HepG2 (cell line): ENCODE measurements at regions not wholly inside any gene's neighbourhood (a gene's known extent, or its start where the extent isn't known, plus 50 kb on each side); places are given as distances from the start of the nearest gene placed in this dataset.

ENCODE experiments used
- ATAC-seq: fragments of 200-7000 bp; cut with Tn5 transposase; 3 replicates; pipeline ENCODE4 v1.9.1; 2020; ENCODE audit warnings: mild to moderate bottlenecking, moderate library complexity
- BruUV-seq: library from RNA; stranded (reverse); fragments of 400-500 nt; replicated peaks from 2 replicates; lab custom pipeline; 2021; lab: Mats Ljungman, UMichigan
- CTCF ChIA-PET: fragments of 300-600 bp; formaldehyde crosslinking; extraction: SDS; loops from one replicate; lab custom pipeline; 2021; ENCODE audit warnings: low total read pairs, inconsistent platforms, low intra/inter-chr PET ratio; lab: Yijun Ruan, JAX
- POLR2A ChIA-PET: fragments of 350-600 bp; sonication (Branson Sonifier 250); formaldehyde crosslinking; loops from one replicate; lab custom pipeline; 2020; ENCODE audit warnings: antibody characterized with exemption, inconsistent platforms; lab: Yijun Ruan, JAX
- DNase-seq: peaks from one replicate; pipeline ENCODE4 v3.0.0-alpha.2; 2015; ENCODE audit warnings: low spot score
- FAIRE-seq: peaks from 3 replicates; lab custom pipeline; 2011; peaks lifted over from hg19 to GRCh38; lab: Jason Lieb, UNC
- H2AFZ ChIP-seq: one replicate; pipeline ENCODE4 v1.6.1; 2011; ENCODE audit warnings: low read length, inconsistent platforms
- H3K27ac ChIP-seq: fragments of 300-600 bp; 3 replicates; pipeline ENCODE4 v1.8.0; 2011; ENCODE audit warnings: mixed run types, mild to moderate bottlenecking, mixed read lengths, low read length, inconsistent platforms; ENCODE audit not compliant: insufficient read depth; ENCODE audit errors: extremely low read length
- H3K27me3 ChIP-seq, 2 experiments: fragments of 200-600 bp in 1 of 2; 2 replicates in 1 of 2; 3 replicates in 1 of 2; pipeline versions ENCODE4 v1.6.0 to v1.8.0; 2011; ENCODE audit warnings: low read length in 2 of 2, mild to moderate bottlenecking in 2 of 2, moderate library complexity in 2 of 2, inconsistent platforms in 1 of 2; ENCODE audit not compliant: insufficient read depth in 2 of 2, control insufficient read depth in 1 of 2
- H3K36me3 ChIP-seq, 2 experiments: fragments of 200-600 bp in 1 of 2; replicated peaks in 1 of 2; 2 replicates in 1 of 2; 3 replicates in 1 of 2; pipeline versions ENCODE4 v1.5.1 to v1.8.0; 2011; ENCODE audit warnings: low read length in 2 of 2, inconsistent platforms in 1 of 2; ENCODE audit not compliant: insufficient read depth in 2 of 2, control insufficient read depth in 1 of 2
- H3K4me1 ChIP-seq: 2 replicates; pipeline ENCODE4 v1.5.1; 2012; ENCODE audit warnings: low read length, inconsistent platforms; ENCODE audit not compliant: insufficient read depth
- H3K4me2 ChIP-seq: 2 replicates; pipeline ENCODE4 v1.6.0; 2011; ENCODE audit warnings: low read depth, low read length, inconsistent platforms
- H3K4me3 ChIP-seq, 3 experiments: fragments of 200-600 bp in 1 of 3; sonication (generic), shearing (Covaris generic) in 1 of 3; replicated peaks in 1 of 3; 2 replicates each; pipeline ENCODE4 v1.5.1; 2011 to 2016; ENCODE audit warnings: low read length in 3 of 3, inconsistent platforms in 2 of 3, low read depth in 2 of 3, mild to moderate bottlenecking in 2 of 3, control low read depth in 1 of 3, mixed read lengths in 1 of 3; ENCODE audit not compliant: insufficient read depth in 1 of 3
- H3K79me2 ChIP-seq: one replicate; pipeline ENCODE4 v1.6.1; 2011; ENCODE audit warnings: low read length, inconsistent platforms; ENCODE audit not compliant: insufficient read depth
- H3K9ac ChIP-seq: 2 replicates; pipeline ENCODE4 v1.6.0; 2011; ENCODE audit warnings: mild to moderate bottlenecking, low read depth, low read length, inconsistent platforms; ENCODE audit not compliant: insufficient read depth
- H3K9me3 ChIP-seq: 2 replicates; pipeline ENCODE4 v1.5.1; 2012; ENCODE audit warnings: mild to moderate bottlenecking, low read length
- H4K20me1 ChIP-seq: 2 replicates; pipeline ENCODE4 v1.6.0; 2011; ENCODE audit warnings: inconsistent platforms, mild to moderate bottlenecking, low read length, moderate library complexity; ENCODE audit not compliant: insufficient read depth
- STAT5B ChIP-seq: sonication (generic); formaldehyde crosslinking; IDR thresholded peaks from 2 replicates; pipeline ENCODE4 v1.4.0; 2020; ENCODE audit warnings: missing genetic modification reagents
- THAP11 ChIP-seq: IDR thresholded peaks from 2 replicates; pipeline ENCODE4 v1.6.1; 2016; ENCODE audit warnings: missing biosample characterization, missing genetic modification reagents
- ZNF552 ChIP-seq: sonication (generic); formaldehyde crosslinking; IDR thresholded peaks from 2 replicates; pipeline ENCODE4 v1.9.0; 2022; ENCODE audit warnings: missing genetic modification reagents, mild to moderate bottlenecking, borderline replicate concordance
- ZSCAN9 ChIP-seq: IDR thresholded peaks from 2 replicates; pipeline ENCODE4 v1.6.1; 2016; ENCODE audit warnings: borderline replicate concordance
- WGBS: methylation state at CpG from one replicate; pipeline ENCODE4 v1.1.6; 2017; ENCODE audit warnings: low lambda C conversion rate; 5-methylcytosine and 5-hydroxymethylcytosine counted together
- in situ Hi-C: cut with HindIII; loops from 2 replicates; pipeline ENCODE4 v1.10.0; 2017; ENCODE audit warnings: low pct_unique_long_range_greater_than_20kb; ENCODE audit not compliant: extremely low pct_ligation_motif_present
- intact Hi-C: fragments of 100-400 bp; cut with micrococcal nuclease; formaldehyde crosslinking; loops from one replicate; pipeline ENCODE4 v1.10.0; 2022; ENCODE audit not compliant: unreplicated experiment
- TF ChIP-seq, protein P1 (sequence below): sonication (generic); formaldehyde crosslinking; IDR thresholded peaks from 2 replicates; pipeline ENCODE4 v1.4.0; 2020; ENCODE audit warnings: missing genetic modification reagents

DNA sequence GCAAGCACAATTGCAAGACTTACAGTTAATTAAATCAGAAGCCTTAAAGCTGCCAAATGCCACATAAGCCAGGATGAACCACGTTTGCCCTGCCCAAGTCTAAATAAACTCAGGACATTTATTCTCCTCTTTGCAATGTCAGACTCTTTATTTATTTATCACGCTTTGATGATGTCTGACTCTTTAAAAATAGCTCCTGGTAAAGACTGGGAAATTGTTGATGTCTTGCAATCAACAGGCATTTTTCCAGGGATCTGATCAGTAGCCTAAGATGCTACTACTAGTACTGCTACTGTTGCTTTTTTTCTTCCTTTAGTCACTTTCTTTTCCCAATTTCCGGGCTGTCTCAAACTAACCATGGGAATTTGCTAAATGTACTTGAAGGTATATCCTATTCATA, 365.8 kb upstream of the MARCKS start:
- no peak for DNase-seq
- no peaks in the 10 kb centered on the region for H3K27me3 ChIP-seq
- H3K4me2 ChIP-seq, result no peak overlapping the region
- peaks cover under 1% of the 10 kb centered on the region; the same call in 1 of the 2 replicates for H3K4me1 ChIP-seq
- no peaks in the 10 kb centered on the region for H3K9me3 ChIP-seq
- no peak for TF ChIP-seq THAP11
- TF ChIP-seq, all 625 proteins: peak for 0
- H3K9ac ChIP-seq, result no peak overlapping the region
- H3K4me3 ChIP-seq, result no peak overlapping the region
- BruUV-seq, result no TSS peak
- POLR2A ChIA-PET, result no interaction called here
- H2AFZ ChIP-seq, result no peak overlapping the region
- no peaks in the 10 kb centered on the region for H3K79me2 ChIP-seq
- CTCF ChIA-PET, result no interaction called here
- H3K36me3 ChIP-seq, result no peaks in the 10 kb centered on the region
- H4K20me1 ChIP-seq, result no peaks in the 10 kb centered on the region
- WGBS, result 54% methylated on average over 3 of the region's 3 CpGs
- in situ Hi-C loops, result no loop called here
- no peak overlapping the region for H3K27ac ChIP-seq
- ATAC-seq (no peak), FAIRE-seq (no peak)
- intact Hi-C loops, result no loop called here

DNA sequence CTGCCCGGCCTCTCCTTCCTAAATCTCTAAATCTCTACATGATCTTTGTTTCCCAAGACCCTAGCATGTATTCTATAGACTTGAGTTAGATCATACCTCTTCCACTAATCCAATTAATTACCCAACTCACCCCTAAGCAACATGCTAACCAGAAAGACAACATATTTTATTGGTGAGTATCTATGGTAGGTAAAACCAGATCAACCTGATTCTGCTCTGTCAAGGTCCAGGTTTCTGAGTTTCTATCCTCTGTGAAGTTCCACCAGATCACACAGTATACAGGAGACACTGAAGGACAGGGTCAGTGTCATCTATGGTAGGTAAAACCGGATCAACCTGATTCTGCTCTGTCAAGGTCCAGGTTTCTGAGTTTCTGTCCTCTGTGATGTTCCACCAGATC, 363.2 kb upstream of the MARCKS start:
- Histone ChIP-seq H3K36me3 (no peaks in the 10 kb centered on the region), H3K9ac (no peak overlapping the region)
- TF ChIP-seq ZNF552 (CRISPR knock-in tag) (no peak), STAT5B (no peak), ZSCAN9 (CRISPR knock-in tag) (no peak)
- TF ChIP-seq, protein P1, sequence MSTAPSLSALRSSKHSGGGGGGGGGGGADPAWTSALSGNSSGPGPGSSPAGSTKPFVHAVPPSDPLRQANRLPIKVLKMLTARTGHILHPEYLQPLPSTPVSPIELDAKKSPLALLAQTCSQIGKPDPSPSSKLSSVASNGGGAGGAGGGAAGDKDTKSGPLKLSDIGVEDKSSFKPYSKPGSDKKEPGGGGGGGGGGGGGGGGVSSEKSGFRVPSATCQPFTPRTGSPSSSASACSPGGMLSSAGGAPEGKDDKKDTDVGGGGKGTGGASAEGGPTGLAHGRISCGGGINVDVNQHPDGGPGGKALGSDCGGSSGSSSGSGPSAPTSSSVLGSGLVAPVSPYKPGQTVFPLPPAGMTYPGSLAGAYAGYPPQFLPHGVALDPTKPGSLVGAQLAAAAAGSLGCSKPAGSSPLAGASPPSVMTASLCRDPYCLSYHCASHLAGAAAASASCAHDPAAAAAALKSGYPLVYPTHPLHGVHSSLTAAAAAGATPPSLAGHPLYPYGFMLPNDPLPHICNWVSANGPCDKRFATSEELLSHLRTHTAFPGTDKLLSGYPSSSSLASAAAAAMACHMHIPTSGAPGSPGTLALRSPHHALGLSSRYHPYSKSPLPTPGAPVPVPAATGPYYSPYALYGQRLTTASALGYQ (CRISPR knock-in tag), result no peak
- TF ChIP-seq, all 625 proteins: peak for 0
- no peaks in the 10 kb centered on the region for H3K4me1 ChIP-seq
- WGBS, result 0% methylated on average over 1 of the region's 2 CpGs
- DNase-seq, result no peak
- no peaks in the 10 kb centered on the region for H4K20me1 ChIP-seq
- BruUV-seq, result no TSS peak
- CTCF ChIA-PET, result no interaction called here
- intact Hi-C loops, result no loop called here
- H2AFZ ChIP-seq, result no peak overlapping the region
- no peak overlapping the region for H3K27ac ChIP-seq
- no peaks in the 10 kb centered on the region for H3K9me3 ChIP-seq
- in situ Hi-C loops, result no loop called here
- ATAC-seq, result no peak
- POLR2A ChIA-PET, result no interaction called here
- no peak overlapping the region for H3K4me2 ChIP-seq
- H3K79me2 ChIP-seq, result no peaks in the 10 kb centered on the region
- no peak for FAIRE-seq
- H3K4me3 ChIP-seq, result no peak overlapping the region
- H3K27me3 ChIP-seq, result no peaks in the 10 kb centered on the region
